DMS53 (cell line): ENCODE measurements at regions not wholly inside any gene's neighbourhood (a gene's known extent, or its start where the extent isn't known, plus 50 kb on each side); places are given as distances from the start of the nearest gene placed in this dataset.
"Not testable (repeated sequence)": the region's sequence is repeated elsewhere in the genome, so short reads cannot be mapped to it uniquely, and the experiment has no call there.

Experiments used
- DNase-seq: peaks from one replicate; lab custom pipeline; 2025; lab: John Stamatoyannopoulos, UW

DNA sequence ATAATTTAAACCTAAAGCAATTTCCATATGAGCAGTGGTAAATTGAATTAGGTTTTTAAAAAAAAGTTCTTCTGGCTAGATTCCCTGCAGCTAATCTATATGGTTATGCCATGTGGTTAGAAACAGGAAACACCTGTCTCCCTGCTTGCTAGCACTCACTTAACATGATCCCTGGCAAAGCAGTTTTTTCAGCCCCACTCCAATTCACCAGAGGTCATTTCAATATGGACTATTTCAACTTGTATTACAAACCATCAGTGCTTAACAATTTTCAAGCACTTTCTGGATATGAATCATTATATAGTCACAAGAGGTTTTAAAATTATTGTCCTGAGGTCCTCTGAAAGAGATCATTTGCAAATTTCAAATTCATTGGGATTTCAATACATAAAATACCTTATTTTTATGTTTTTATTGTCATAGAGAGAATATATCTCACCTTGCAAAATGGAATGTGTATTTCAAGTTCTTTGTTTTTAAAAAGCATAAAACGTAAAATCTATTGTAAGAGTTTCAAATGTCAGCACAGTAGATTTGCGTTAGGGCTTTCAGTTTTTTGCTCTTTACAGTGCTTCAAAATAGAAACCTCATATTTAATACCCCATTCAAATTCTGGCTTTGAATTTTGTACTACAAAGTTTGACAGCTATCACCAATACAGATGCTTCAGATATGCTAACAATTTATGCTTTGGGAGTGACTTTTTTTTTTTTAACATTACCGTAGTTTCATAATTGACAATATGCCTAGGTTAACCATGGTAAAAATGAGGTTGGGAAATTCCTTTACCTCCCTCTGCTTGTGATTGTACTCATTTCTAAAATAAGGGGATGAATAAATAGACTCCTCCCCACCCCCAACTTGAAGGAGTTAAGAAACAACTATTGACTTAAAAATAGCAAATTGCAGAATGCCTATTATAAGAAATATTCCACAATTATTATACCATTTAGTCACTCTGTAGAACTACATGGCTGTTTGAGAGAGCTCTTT is 117.5 kb upstream of the HGF start:
- DNase-seq, result peak; percentile 88

DNA sequence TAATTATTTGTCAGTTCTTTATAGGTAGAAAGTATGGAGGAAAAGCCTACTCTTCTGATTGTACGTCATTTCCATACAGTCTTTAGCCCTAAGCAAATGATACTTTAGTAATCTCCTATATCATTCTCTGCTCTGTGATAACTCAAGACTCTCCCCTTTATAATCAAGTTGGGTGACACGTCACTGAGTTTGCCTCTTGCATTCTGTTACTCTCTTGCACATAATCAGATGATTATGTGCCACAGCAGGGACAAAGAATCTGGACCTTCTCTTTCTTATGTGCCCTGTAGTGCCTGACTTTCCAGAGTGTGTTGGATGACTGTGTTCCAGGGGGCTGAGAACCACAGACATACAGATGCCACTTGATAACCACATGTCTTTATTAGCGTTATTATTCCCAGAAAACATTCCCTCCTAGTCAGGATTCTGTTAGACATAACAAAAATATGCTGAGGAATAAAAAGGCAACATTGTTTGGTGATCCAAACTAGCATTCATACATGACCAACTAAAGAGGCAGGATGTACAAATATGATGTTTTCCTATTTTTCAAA is 116.4 kb upstream of the HGF start:
- DNase-seq, result no peak

DNA sequence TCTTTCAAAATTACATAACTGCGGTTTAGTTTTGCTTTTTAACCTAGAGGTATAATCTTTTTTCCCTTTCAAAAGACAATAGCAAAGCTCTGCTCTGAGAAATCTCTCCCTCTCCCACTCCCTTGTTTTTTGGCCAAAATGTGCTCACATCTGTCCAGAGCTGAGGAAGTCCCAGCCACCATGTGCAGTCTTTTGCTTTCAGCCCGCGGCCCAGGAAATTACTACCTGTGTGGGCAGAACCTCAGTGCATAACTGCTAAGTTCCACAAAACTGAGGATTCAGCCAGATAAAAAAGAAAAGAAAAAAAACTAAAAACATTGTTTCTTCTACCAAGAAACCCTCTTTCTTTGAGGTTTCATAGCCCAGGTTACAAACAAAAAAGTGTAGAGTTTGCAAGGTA is 115.0 kb upstream of the HGF start:
- DNase-seq, result no peak

DNA sequence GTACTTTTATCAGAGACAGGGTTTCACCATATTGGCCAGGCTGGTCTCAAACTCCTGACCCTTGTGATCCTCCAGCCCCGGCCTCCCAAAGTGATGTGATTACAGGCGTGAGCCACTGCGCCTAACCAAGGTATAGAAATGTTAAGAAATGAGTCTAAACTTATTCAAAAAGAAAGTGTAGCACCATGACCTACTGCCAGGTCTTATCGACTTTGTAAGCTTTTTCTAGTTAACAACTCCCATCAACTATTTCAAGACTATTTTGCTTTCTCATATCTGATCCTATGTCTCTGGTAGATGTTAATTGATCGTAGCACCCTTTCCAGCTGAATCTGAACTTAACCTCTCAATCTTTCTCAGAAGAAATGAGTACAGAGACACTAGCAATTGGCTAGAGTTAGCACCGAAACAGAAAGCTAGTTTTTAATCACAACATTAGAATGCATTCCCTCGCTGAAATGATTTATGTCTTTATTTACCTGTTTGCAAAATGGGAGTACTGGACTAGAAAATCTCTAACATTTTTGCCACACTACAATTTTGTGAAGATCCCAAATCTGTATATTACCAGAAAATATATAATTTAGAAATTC is 114.0 kb upstream of the HGF start:
- no peak for DNase-seq

DNA sequence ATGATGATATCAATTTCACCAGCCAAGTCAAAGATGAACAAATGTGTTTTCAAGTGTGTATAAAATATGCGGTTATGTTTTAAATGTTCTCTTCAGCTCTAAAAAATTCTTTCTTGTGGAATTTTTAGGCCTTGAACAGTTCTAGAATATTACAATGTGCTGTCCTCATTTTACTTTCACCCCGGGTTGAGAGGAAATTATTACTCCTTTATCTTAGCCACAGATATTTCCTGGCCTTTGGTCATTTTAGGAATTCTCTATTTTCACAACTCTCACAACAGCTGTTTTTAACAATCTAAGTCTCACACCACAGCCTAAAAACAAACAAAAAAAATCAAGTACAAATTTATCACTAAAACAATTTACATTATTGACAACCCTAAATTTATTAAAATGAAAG is 112.2 kb upstream of the HGF start:
- DNase-seq, result no peak

DNA sequence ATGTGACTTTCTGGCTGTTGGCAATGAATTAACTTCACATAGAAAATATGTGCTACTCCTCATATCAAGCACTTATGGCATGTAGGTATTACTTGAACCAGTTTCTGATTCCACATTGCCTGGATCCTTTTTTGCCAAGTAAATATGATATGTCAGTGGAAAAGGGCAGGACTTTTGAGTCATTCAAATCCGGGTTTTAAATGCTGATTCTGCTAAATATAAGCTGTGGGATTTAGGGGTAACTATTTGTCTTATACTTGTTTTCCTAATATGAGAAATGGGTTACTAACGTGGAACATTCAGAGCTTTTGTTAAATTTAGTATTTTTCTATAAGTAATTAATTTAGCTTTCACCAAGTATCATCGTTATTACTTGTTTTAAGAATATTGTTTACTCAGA is 108.0 kb upstream of the HGF start:
- DNase-seq, result no peak

DNA sequence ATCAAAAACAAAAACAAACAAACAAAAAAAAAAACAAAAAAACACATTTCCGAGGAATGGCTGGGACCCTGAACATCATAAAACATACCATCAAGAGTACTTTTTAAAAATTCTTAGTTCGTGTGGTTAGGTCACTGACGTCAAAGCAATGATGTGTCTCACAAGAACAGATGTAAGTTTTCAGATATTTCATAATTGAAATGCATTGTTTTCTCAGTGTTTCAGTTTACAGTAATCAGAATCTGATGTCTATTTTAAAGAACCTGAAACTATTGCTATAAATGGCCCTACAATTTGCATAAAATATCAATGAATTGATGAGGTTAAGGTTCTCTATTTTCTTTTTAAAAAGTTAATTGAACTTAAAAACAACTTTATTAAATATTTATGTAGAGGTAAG is 103.7 kb upstream of the HGF start:
- no peak for DNase-seq

DNA sequence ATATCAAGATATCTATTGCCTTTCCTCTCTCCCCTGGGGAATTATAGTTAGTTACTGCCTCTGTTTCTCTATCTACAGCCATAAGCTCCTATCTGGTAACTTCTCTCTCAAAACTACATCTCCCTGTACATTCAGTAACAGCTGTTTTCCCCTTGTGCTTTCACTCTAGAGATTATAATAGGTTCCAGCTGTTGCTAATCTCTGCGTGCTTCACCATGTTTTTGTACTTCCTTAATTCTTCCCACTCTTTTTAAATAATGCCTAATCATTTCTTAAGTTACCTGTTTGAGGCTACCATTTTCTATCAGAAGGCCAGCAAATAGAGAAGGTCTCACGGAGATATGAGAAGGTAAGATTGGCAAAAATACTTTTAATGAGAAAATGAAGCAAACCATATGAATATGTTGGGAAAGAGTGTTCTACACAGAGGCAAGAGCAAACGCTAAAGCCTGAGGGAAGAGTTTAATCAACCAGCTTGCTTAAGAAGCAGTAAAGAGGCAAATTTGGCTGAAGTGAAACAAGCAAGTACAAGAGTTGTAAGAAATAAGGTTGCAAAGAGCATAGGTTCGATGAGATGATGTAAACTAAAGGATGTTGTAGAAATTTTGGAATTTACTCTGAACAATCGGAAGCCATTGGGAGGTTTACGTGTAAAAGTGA is 101.9 kb upstream of the HGF start:
- no peak for DNase-seq

DNA sequence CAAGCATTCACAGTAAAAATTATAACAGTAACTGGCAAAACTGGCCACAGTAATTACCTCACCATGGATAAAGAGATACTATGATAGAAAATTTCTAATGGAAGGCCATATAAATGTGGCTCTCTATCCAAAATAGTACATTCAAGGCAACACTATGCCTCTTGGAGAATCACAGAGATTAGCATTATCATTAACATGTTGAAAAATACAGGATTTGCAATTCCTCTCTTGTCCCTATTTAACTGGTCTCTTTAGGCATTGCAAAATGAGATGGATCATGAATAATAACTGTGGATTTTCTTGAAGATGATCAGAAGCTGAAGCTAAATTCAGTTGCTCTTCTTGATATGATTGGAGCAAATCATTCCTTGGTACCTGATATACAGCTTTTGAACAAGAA is 100.8 kb upstream of the HGF start:
- DNase-seq, result no peak

DNA sequence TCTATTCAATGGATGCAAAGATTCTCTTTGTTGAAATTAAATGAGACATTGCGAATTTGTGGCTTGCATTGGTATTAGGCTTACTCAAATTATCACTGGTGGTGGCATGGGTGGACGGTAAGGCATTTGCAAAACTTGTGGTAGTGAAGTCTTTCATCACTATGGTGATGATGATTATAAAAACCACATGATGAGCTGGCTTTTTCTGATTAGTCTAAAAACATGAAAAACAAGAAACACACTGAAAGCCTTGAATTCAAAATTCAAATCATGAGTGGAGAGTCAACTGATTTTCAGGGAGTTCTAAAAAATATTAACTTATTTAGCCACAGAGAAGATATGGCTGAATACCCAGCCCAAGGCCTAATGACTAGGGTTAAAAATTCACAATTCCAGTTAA is 99.8 kb upstream of the HGF start:
- DNase-seq, result no peak

DNA sequence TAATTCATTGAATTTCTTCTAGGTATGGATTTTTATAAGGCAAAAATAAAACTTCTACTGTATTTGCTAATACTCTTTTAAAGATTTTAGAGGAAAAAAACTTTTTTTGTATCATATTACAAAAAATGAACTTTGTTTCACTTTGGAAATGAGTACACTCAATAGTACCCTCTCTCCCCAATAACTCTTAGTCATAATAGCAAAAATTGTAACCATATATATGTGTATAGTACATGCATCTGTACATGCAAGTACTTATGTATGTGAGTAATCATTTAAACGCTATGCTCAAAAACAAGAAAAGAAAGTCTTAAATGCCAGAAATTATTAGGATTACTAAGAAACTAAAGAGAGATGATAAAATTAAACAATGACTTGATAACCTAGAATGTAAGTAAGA is 95.9 kb upstream of the HGF start:
- no peak for DNase-seq

DNA sequence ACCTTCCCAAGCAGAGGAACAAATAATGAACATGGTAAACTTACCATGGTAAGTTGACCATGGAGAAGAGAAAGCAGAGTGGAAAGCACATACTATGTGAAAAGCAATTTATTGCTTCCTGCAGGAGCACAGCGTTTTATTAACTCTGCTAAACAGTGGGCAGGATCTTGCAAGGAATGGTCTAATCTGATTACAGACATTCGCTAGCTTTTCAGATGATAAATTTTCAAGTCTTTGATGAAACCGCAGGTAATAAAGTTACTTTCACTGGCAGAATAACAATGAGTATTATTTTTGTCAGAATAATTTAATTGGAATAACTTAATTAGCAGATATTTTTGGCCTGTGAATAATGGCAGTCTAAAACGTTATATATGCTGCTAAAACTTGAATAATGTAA is 89.6 kb upstream of the HGF start:
- DNase-seq, result no peak

DNA sequence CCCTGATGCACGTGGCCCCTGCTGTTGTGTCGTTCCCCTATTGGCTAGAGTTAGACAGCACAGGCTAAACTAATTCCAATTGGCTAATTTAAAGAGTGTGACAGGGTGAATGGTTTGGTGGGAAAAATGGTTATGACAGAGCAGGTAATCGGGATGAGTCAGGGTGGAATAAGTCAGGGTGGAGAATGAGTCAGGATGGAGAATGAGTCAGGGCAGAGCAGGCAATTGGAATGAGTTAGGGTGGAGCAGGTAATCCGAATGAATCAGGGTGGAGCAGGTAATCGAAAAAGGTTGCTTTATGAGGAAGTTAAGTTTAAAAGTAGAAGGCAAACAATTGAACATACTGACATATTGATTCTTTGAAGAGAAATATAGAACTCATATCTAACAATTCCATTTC is 89.0 kb upstream of the HGF start:
- DNase-seq, result peak; percentile 29

DNA sequence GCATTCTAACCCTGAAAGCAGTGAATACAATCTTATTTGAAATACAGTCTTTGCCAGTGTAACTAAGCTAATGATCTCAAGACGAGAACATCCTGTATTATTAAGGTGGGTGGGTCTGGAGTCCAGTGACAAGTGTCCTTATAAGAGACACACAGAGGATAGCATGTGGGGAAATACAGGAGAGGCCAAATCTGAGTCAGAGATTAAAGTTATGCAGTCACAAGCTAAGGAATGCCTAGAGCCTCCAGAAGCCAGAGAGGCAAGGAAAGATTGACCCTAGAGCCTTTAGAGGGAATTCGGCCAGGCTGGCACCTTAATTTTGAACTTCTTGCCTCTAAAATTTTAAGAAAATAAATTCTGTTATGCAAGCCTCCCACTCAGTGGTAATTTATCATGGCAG is 87.5 kb upstream of the HGF start:
- DNase-seq, result no peak

DNA sequence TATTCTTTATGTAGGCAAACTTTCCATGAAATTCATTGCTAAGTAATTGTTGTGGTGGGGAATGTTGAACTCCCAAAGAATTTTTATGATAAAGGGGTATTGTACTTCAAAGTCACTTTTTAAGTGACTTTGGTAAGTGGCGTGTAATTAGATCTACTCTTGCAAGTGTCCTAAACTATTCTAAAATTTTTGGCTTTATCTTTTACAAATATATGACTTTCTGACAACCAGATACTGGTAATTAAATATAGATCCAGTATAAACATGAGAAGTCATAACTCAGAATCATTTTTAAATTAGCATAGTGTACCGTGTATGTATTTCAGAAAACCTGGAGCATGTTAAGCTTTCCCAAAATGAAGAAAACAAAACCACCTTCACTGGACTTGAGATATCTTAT is 84.7 kb upstream of the HGF start:
- DNase-seq, result no peak

DNA sequence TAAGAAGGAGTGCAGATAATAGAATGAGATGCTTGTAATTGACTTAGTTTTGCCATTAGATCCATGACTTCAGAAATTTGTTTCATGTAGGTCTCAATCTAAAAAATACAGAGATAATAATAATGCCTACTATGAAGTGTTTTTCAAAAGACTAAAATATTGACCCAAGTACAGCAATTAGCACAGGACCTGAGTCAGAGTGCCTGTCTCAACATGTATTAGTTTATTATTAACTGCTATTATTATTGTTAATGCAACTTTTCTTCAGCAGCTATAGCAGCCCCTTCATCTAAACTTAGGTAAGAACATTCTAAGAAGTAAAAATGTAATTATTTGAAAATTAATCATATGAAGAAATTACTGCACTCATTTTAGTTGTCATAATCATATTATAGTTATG is 82.9 kb upstream of the HGF start:
- no peak for DNase-seq

DNA sequence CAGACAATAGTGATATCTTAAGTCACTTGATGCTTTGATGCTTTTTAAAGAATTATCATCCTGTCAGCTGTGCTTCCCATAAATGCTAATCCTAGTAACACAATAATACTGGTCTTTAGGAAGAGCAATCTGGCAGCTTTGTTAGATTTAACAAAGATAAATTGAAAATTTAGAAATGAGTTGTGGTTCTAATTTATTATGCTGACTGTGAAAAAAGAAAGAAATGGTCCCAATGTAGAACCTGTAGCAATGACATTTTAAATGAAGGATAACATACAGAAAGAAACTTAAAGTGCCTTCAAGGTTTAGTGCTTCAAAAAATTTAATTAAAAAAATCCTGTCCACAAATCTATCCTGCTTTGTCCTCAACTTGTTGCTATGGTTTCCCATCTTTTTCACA is 81.6 kb upstream of the HGF start:
- no peak for DNase-seq

DNA sequence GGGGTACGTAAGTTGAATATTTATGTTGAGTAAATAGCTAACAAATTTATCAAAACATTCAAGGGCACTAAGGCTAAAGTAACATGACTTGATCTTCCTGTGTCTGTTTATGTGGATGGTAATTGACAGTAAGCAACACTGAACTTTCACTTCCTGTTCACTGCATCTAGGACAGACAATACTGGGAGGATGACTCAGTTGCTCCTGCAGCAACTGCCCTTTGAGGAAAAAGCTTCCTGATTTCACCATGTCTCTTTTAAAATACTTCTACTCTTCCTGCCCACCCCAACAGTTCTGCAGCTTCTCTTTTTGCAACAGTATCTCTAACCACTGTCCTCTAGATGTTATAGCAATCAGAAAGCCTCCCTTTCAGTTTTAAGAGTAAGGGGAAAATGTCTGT is 76.6 kb upstream of the HGF start:
- peak; percentile 57 for DNase-seq

DNA sequence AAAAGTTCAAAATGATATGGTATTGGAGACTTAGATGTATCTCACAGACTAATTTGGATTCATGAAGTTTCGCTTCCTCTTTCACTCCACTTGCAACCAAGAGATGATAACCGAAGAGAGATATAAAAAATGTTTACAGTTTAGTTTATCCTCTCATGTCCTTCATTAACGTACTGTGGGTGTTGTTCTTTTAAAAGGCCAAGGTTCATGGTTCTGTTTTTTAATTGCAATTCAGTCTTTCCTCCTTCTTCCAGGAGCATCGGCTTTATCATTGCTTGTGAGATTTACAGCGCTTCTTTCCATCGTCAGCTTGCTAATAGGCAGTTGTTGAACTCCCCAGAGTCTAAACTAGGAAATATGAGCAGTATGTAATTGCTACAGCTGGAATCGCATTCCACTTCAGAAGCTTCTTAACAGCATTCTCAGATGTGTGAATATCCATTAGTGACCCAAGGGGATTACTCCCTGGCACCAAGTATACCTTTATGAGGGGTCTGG is 75.9 kb upstream of the HGF start:
- no peak for DNase-seq

DNA sequence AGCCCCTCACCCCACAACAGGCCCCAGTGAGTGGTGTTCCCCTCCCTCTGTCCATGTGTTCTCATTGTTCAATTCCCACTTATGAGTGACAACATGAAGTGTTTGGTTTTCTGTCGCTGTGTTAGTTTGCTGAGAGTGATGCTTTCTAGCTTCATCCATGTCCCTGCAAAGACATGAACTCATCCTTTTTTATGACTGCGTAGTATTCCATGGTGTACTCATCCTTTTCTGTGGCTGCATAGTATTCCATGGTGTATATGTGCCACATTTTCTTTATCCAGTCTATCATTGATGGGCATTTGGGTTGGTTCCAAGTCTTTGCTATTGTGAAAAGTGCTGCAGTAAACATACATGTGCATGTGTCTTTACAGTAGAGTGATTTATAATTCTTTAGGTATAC is 73.8 kb upstream of the HGF start:
- not testable (repeated sequence) for DNase-seq

DNA sequence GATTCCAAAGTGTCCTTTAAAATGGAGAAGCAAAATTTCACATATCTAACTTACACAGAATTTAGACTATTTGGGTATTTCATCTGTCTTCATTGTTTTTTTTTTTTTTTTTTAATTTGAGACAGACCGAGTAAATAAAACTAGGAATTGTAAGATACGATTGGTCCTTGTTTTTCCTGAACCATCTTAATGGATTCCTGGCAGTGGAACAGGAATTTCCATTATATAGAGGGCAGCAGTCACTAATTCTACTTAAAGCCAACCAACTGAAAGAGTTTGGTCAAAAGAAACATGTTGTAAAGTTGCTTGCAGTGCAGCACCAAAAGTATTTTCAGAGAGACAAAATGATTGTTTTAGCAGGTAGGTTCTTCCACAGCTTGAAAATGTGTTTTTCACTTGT is 72.5 kb upstream of the HGF start:
- no peak for DNase-seq

DNA sequence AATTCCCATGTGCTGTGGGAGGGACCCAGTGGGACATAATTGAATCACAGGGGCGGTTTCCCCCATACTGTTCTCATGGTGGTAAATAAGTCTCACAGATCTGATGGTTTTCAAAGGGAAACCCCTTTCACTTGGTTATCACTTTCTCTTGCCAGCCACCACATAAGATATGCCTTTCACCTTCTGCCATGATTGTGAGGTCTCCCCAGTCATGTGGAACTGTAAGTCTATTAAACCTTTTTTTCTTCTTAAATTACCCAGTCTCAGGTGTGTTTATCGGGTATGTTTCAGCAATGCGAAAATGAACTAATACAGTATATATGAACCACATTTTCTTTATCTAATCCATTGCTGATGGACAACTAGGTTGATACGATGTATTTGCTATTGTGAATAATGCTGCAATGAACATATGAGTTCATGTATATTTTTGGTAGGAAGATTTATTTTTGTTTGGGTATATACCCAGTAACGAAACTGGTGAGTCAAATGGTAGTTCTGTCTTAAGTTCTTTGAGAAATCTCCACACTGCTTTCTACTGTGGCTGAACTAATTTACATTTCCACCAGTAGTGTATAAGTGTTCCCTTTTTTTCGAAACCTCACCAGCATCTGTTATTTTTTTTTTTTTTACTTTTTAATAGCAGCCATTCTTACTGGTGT is 70.0 kb upstream of the HGF start:
- no peak for DNase-seq
